ENCODE measurements at regions not wholly inside any gene's neighbourhood (a gene's known extent, or its start where the extent isn't known, plus 50 kb on each side); places are given as distances from the start of the nearest gene placed in this dataset.

GRCh38 chr22:27197052-27197451, 539.7 kb downstream of the MIAT start:
- H3K4me3 ChIP-seq, result no peak overlapping the region
- TF ChIP-seq CTCF (IDR thresholded peaks at IDR 0.05) (no peak), POLR2A (IDR thresholded peaks at IDR 0.05) (no peak)
- no peak for DNase-seq
- no peaks in the 10 kb centered on the region for H3K4me1 ChIP-seq
- no peaks in the 10 kb centered on the region for H3K27me3 ChIP-seq
- H3K36me3 ChIP-seq, result no peaks in the 10 kb centered on the region
- no peak overlapping the region for H3K27ac ChIP-seq
- H3K9me3 ChIP-seq, result no peaks in the 10 kb centered on the region

GRCh38 chr22:27197618-27198017, 540.2 kb downstream of the MIAT start:
- no peak overlapping the region for H3K4me3 ChIP-seq
- TF ChIP-seq POLR2A (IDR thresholded peaks at IDR 0.05) (no peak), CTCF (IDR thresholded peaks at IDR 0.05) (no peak)
- H3K4me1 ChIP-seq, result peaks cover 0 to 2% (median 0%) of the 10 kb centered on the region in 4 donors
- H3K27ac ChIP-seq, result no peak overlapping the region
- H3K9me3 ChIP-seq, result no peaks in the 10 kb centered on the region
- no peaks in the 10 kb centered on the region for H3K27me3 ChIP-seq
- H3K36me3 ChIP-seq, result no peaks in the 10 kb centered on the region
- no peak for DNase-seq

GRCh38 chr22:27198518-27199035, 541.2 kb downstream of the MIAT start:
- no peak for TF ChIP-seq POLR2A (IDR thresholded peaks at IDR 0.05)
- TF ChIP-seq CTCF (IDR thresholded peaks at IDR 0.05), result no peak
- DNase-seq, result no peak

GRCh38 chr22:27199354-27199753, 542.0 kb downstream of the MIAT start:
- Histone ChIP-seq H3K27me3 (no peaks in the 10 kb centered on the region), H3K27ac (no peak overlapping the region), H3K4me1 (peaks cover 0 to 4% (median 0%) of the 10 kb centered on the region in 4 donors), H3K4me3 (no peak overlapping the region), H3K36me3 (no peaks in the 10 kb centered on the region), H3K9me3 (no peaks in the 10 kb centered on the region)
- no peak for TF ChIP-seq POLR2A (IDR thresholded peaks at IDR 0.05)
- no peak for TF ChIP-seq CTCF (IDR thresholded peaks at IDR 0.05)
- DNase-seq, result no peak

More at GRCh38 chr22:27198518-27199035, 541.2 kb downstream of the MIAT start:
- H3K27ac ChIP-seq, result no peak overlapping the region
- no peaks in the 10 kb centered on the region for H3K27me3 ChIP-seq
- no peak overlapping the region for H3K4me3 ChIP-seq
- H3K36me3 ChIP-seq, result no peaks in the 10 kb centered on the region
- peaks cover 0 to 4% (median 0%) of the 10 kb centered on the region in 4 donors for H3K4me1 ChIP-seq
- H3K9me3 ChIP-seq, result no peaks in the 10 kb centered on the region

- no peak for DNase-seq
- no peaks in the 10 kb centered on the region for H3K36me3 ChIP-seq
- peaks cover 0 to 4% (median 0%) of the 10 kb centered on the region in 4 donors for H3K4me1 ChIP-seq
- no peak overlapping the region for H3K27ac ChIP-seq
- no peak overlapping the region for H3K4me3 ChIP-seq
- TF ChIP-seq POLR2A (IDR thresholded peaks at IDR 0.05) (no peak), CTCF (IDR thresholded peaks at IDR 0.05) (no peak)
- no peaks in the 10 kb centered on the region for H3K27me3 ChIP-seq
- no peaks in the 10 kb centered on the region for H3K9me3 ChIP-seq
Measured at GRCh38 chr22:27201276-27201675, 543.9 kb downstream of the MIAT start.

- no peaks in the 10 kb centered on the region for H3K27me3 ChIP-seq
- no peak for TF ChIP-seq POLR2A (IDR thresholded peaks at IDR 0.05)
- no peak for TF ChIP-seq CTCF (IDR thresholded peaks at IDR 0.05)
- peaks cover 0 to 4% (median 0%) of the 10 kb centered on the region in 4 donors for H3K4me1 ChIP-seq
- DNase-seq, result no peak
- H3K4me3 ChIP-seq, result no peak overlapping the region
- no peak overlapping the region for H3K27ac ChIP-seq
- no peaks in the 10 kb centered on the region for H3K36me3 ChIP-seq
- no peaks in the 10 kb centered on the region for H3K9me3 ChIP-seq
Measured at GRCh38 chr22:27201741-27202140, 544.4 kb downstream of the MIAT start.

All from Peyer's patch (tissue), 4 donors.